OCI-LY7 (cell line): ENCODE measurements at regions not wholly inside any gene's neighbourhood (a gene's known extent, or its start where the extent isn't known, plus 50 kb on each side); places are given as distances from the start of the nearest gene placed in this dataset.

Experiments used
- BruUV-seq: library from RNA; stranded (reverse); fragments of 400-500 nt; replicated peaks from 2 replicates; lab custom pipeline; 2021; lab: Mats Ljungman, UMichigan
- CTCF ChIA-PET: fragments of 300-600 bp; sonication (Branson Sonifier 250); formaldehyde crosslinking; loops from one replicate; lab custom pipeline; 2022; ENCODE audit warnings: antibody characterized with exemption; ENCODE audit not compliant: unreplicated experiment; lab: Charles Lee
- POLR2A ChIA-PET: fragments of 300-600 bp; sonication (Branson Sonifier 250); formaldehyde crosslinking; loops from one replicate; lab custom pipeline; 2022; ENCODE audit warnings: antibody characterized with exemption; lab: Charles Lee
- DNase-seq: peaks from one replicate; pipeline ENCODE4 v3.0.0-alpha.2; 2015; ENCODE audit warnings: low spot score
- H2AFZ ChIP-seq: fragments of 200-600 bp; sonication (generic), shearing (Covaris generic); 2 replicates; pipeline ENCODE4 v1.6.1; 2014; ENCODE audit warnings: mild to moderate bottlenecking, antibody characterized with exemption, low read length, moderate library complexity
- H3K27ac ChIP-seq: fragments of 200-600 bp; sonication (generic); 2 replicates; pipeline ENCODE4 v1.5.1; 2014; ENCODE audit warnings: mixed run types, low read depth, mild to moderate bottlenecking, moderate library complexity, low read length, inconsistent platforms; ENCODE audit not compliant: poor library complexity, severe bottlenecking
- H3K36me3 ChIP-seq: fragments of 200-600 bp; sonication (generic); 2 replicates; pipeline ENCODE4 v1.6.1; 2014; ENCODE audit warnings: mild to moderate bottlenecking, antibody characterized with exemption, low read length, moderate library complexity, mixed read lengths; ENCODE audit not compliant: insufficient read depth
- H3K4me1 ChIP-seq: fragments of 200-600 bp; sonication (generic); 2 replicates; pipeline ENCODE4 v1.5.1; 2014; ENCODE audit warnings: mild to moderate bottlenecking, low read length; ENCODE audit not compliant: insufficient read depth, poor library complexity, severe bottlenecking
- H3K4me2 ChIP-seq: fragments of 200-600 bp; sonication (generic); 2 replicates; pipeline ENCODE4 v1.6.1; 2014; ENCODE audit warnings: mild to moderate bottlenecking, low read length
- H3K4me3 ChIP-seq: fragments of 200-600 bp; sonication (generic); 2 replicates; pipeline ENCODE4 v1.5.1; 2014; ENCODE audit warnings: mild to moderate bottlenecking, low read depth, low read length; ENCODE audit not compliant: poor library complexity, severe bottlenecking
- H3K79me2 ChIP-seq: fragments of 200-600 bp; sonication (generic); 2 replicates; pipeline ENCODE4 v1.6.1; 2016; ENCODE audit warnings: low read depth, mild to moderate bottlenecking, low read length, moderate library complexity, mixed read lengths; ENCODE audit not compliant: insufficient read depth
- H3K9me2 ChIP-seq: fragments of 200-600 bp; sonication (generic); 2 replicates; pipeline ENCODE4 v1.6.1; 2016; ENCODE audit warnings: mild to moderate bottlenecking, low read length, mixed read lengths; ENCODE audit not compliant: insufficient read depth
- H3K9me3 ChIP-seq: fragments of 200-600 bp; sonication (generic); 2 replicates; pipeline ENCODE4 v1.6.1; 2014; ENCODE audit warnings: mild to moderate bottlenecking, mixed run types, low read length, mixed read lengths
- H4K20me1 ChIP-seq: fragments of 200-600 bp; sonication (generic); 2 replicates; pipeline ENCODE4 v1.6.1; 2014; ENCODE audit warnings: mild to moderate bottlenecking, antibody characterized with exemption, low read length, moderate library complexity, mixed read lengths; ENCODE audit not compliant: insufficient read depth
- EZH2phosphoT487 ChIP-seq: fragments of 200-600 bp; sonication (generic); IDR thresholded peaks from 2 replicates; pipeline ENCODE4 v1.6.1; 2018; ENCODE audit warnings: low read depth, borderline replicate concordance, mild to moderate bottlenecking, mixed run types, antibody characterized with exemption, low read length, moderate library complexity, mixed read lengths
- intact Hi-C: fragments of 100-400 bp; cut with micrococcal nuclease; formaldehyde crosslinking; loops from one replicate; pipeline ENCODE4 v1.10.0; 2022; ENCODE audit not compliant: unreplicated experiment
- TF ChIP-seq, protein P1 (sequence below): fragments of 200-600 bp; sonication (generic); conservative IDR thresholded peaks from 2 replicates; pipeline ENCODE4 v1.5.1; 2014; ENCODE audit warnings: mild to moderate bottlenecking, antibody characterized with exemption, low read length, moderate library complexity, mixed read lengths

DNA sequence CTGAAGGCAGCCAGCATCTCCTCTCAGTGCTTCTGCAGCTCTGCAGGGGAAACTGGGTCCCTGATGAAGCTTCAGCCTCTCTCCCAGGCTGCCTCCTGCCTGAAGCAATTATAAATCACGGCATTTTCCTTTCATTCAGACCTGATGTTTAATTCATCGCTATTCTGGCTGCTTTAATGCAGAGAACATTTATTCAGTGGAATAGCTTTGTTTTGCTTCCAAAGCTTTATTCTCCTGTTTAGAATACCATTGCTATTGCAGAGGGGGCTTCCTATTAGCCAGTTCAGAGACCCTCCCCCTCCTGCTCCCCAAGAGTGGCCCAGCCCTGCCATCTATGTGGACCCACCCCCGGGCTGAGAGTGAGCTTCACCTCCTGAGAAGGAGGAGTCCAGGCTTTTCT, 255.6 kb downstream of the LRFN2 start:
- TF ChIP-seq EZH2phosphoT487, result no peak
- TF ChIP-seq, protein P1, sequence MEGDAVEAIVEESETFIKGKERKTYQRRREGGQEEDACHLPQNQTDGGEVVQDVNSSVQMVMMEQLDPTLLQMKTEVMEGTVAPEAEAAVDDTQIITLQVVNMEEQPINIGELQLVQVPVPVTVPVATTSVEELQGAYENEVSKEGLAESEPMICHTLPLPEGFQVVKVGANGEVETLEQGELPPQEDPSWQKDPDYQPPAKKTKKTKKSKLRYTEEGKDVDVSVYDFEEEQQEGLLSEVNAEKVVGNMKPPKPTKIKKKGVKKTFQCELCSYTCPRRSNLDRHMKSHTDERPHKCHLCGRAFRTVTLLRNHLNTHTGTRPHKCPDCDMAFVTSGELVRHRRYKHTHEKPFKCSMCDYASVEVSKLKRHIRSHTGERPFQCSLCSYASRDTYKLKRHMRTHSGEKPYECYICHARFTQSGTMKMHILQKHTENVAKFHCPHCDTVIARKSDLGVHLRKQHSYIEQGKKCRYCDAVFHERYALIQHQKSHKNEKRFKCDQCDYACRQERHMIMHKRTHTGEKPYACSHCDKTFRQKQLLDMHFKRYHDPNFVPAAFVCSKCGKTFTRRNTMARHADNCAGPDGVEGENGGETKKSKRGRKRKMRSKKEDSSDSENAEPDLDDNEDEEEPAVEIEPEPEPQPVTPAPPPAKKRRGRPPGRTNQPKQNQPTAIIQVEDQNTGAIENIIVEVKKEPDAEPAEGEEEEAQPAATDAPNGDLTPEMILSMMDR, result no peak
- ChIA-PET CTCF (no interaction called here), POLR2A (no interaction called here)
- Histone ChIP-seq H3K9me2 (no peaks in the 10 kb centered on the region), H3K4me3 (no peak overlapping the region), H3K9me3 (no peaks in the 10 kb centered on the region), H3K36me3 (no peaks in the 10 kb centered on the region), H3K27ac (no peak overlapping the region), H3K79me2 (no peaks in the 10 kb centered on the region), H2AFZ (no peak overlapping the region), H3K4me2 (no peak overlapping the region), H3K4me1 (peaks cover 7% of the 10 kb centered on the region), H4K20me1 (no peaks in the 10 kb centered on the region)
- no TSS peak for BruUV-seq
- intact Hi-C loops, result no loop called here
- no peak for DNase-seq

DNA sequence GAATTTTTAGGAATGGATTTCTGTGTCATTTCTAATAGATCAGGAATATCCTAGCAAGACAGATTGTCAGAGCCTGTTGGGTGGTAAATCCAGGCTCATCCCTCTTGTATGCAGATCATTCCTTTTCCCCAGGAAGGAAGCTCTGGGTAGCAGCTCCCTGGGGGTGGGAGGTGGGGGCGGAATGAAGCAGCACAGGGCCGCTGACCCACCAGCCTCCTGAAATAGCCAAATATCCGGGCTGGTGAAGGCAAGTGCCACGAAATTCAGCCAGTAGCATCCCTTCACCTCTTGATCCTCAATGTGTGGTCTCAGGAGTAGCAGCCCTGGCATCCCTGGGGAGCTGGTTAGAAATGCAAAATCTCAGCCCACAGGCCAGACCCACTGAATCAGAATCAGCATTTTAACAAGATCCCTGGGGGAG, 256.9 kb downstream of the LRFN2 start:
- no peaks in the 10 kb centered on the region for H3K9me3 ChIP-seq
- no peak overlapping the region for H3K4me2 ChIP-seq
- H3K27ac ChIP-seq, result no peak overlapping the region
- no peaks in the 10 kb centered on the region for H4K20me1 ChIP-seq
- TF ChIP-seq, protein P1, result no peak
- TF ChIP-seq EZH2phosphoT487, result no peak
- intact Hi-C loops, result no loop called here
- H2AFZ ChIP-seq, result no peak overlapping the region
- DNase-seq, result no peak
- CTCF ChIA-PET, result no interaction called here
- no TSS peak for BruUV-seq
- POLR2A ChIA-PET, result no interaction called here
- no peaks in the 10 kb centered on the region for H3K36me3 ChIP-seq
- peaks cover 15% of the 10 kb centered on the region for H3K4me1 ChIP-seq
- no peak overlapping the region for H3K4me3 ChIP-seq
- no peaks in the 10 kb centered on the region for H3K9me2 ChIP-seq
- H3K79me2 ChIP-seq, result no peaks in the 10 kb centered on the region

DNA sequence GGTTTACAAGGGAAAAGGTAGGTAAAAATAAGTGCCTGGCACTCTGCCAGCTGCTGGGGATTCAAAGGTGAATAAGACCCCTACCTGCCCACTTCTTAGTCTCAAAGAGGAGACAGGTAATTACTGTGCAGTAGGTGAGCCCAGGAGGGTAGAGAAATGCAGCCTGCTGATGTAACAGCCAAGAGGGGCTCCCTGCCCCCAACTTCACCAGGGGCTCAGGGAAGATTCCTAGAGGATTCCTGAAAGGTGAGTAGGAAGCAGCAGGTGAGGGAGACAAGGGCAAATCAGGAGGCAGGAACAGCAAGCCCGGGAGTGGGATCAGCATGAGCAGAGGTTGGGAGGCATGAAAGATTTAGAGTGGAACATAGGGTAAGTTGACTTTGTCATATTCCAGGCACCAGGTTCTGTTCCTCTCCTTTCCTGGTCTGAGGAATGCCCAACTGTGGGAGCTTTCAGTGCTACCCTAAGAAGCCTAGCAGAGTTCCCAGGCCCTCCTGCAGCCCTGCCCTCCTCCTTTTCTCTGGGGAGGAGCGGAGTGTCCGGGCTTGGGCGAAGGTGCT, 258.1 kb downstream of the LRFN2 start:
- no TSS peak for BruUV-seq
- ChIA-PET CTCF (interaction anchor here (0.6 kb wide), 1 partner anchor 1916 kb away, joined by 3 read pairs; no protein-coding TSS in a partner anchor), POLR2A (no interaction called here)
- Histone ChIP-seq H3K4me2 (no peak overlapping the region), H3K27ac (no peak overlapping the region), H3K4me1 (peaks cover 15% of the 10 kb centered on the region), H3K79me2 (no peaks in the 10 kb centered on the region), H3K36me3 (no peaks in the 10 kb centered on the region), H2AFZ (no peak overlapping the region), H3K4me3 (no peak overlapping the region), H3K9me3 (no peaks in the 10 kb centered on the region), H4K20me1 (no peaks in the 10 kb centered on the region), H3K9me2 (no peaks in the 10 kb centered on the region)
- intact Hi-C loops, result loop anchor here (2.0 kb wide), 1 partner anchor 516 kb away; no protein-coding TSS in a partner anchor
- no peak for DNase-seq
- TF ChIP-seq, protein P1, result peak; percentile 51
- no peak for TF ChIP-seq EZH2phosphoT487
